Skeletal muscle tissue (tissue), 3 donors: ENCODE measurements at regions not wholly inside any gene's neighbourhood (a gene's known extent, or its start where the extent isn't known, plus 50 kb on each side); places are given as distances from the start of the nearest gene placed in this dataset.

ENCODE experiments used
- H3K27ac ChIP-seq: one replicate; pipeline ENCODE4 v1.7.0; 2013; ENCODE audit warnings: mild to moderate bottlenecking, low read depth, low read length, inconsistent platforms
- H3K27me3 ChIP-seq, 3 donors: one replicate each; pipeline ENCODE4 v1.7.0; 2013; ENCODE audit warnings: low read length in 3 of 3; ENCODE audit not compliant: control insufficient read depth in 3 of 3, insufficient read depth in 3 of 3
- H3K36me3 ChIP-seq, 3 donors: one replicate each; pipeline ENCODE4 v1.7.0; 2013; ENCODE audit warnings: low read length in 3 of 3; ENCODE audit not compliant: control insufficient read depth in 3 of 3, insufficient read depth in 3 of 3
- H3K4me1 ChIP-seq, 3 donors: one replicate each; pipeline ENCODE4 v1.7.0; 2013; ENCODE audit warnings: low read length in 3 of 3, mild to moderate bottlenecking in 3 of 3; ENCODE audit not compliant: control insufficient read depth in 3 of 3, insufficient read depth in 3 of 3
- H3K4me3 ChIP-seq, 3 donors: one replicate each; pipeline ENCODE4 v1.7.0; 2013; ENCODE audit warnings: low read length in 3 of 3
- H3K9ac ChIP-seq, 3 donors: one replicate each; pipeline ENCODE4 v1.7.0; 2013; ENCODE audit warnings: low read length in 3 of 3, mild to moderate bottlenecking in 3 of 3, moderate library complexity in 2 of 3, low read depth in 1 of 3
- H3K9me3 ChIP-seq, 3 donors: one replicate each; pipeline ENCODE4 v1.7.0; 2013; ENCODE audit warnings: low read length in 3 of 3; ENCODE audit not compliant: control insufficient read depth in 3 of 3
- donor health status: Osteomylitis.

GRCh38 chr18:8944871-8945245 is 157.6 kb upstream of the NDUFV2 start:
- no peak overlapping the region for H3K4me3 ChIP-seq
- H3K27me3 ChIP-seq, result peaks cover 0 to 17% (median 9%) of the 10 kb centered on the region in 3 donors
- no peaks in the 10 kb centered on the region for H3K36me3 ChIP-seq
- H3K27ac ChIP-seq, result no peak overlapping the region
- H3K4me1 ChIP-seq, result peaks cover 0 to 13% (median 0%) of the 10 kb centered on the region in 3 donors
- H3K9me3 ChIP-seq, result no peaks in the 10 kb centered on the region
- H3K9ac ChIP-seq, result no peak overlapping the region

- H3K9ac ChIP-seq, result no peak overlapping the region
Observed at GRCh38 chr18:8945514-8945913, 157.0 kb upstream of the NDUFV2 start.

GRCh38 chr18:8946066-8946838 is 156.2 kb upstream of the NDUFV2 start:
- Histone ChIP-seq H3K36me3 (no peaks in the 10 kb centered on the region), H3K27ac (no peak overlapping the region), H3K9me3 (no peaks in the 10 kb centered on the region), H3K9ac (no peak overlapping the region), H3K4me1 (peaks cover 0 to 13% (median 0%) of the 10 kb centered on the region in 3 donors), H3K4me3 (no peak overlapping the region), H3K27me3 (peaks cover 0 to 20% (median 9%) of the 10 kb centered on the region in 3 donors)

More at GRCh38 chr18:8945514-8945913, 157.0 kb upstream of the NDUFV2 start:
- Histone ChIP-seq H3K4me3 (no peak overlapping the region), H3K36me3 (no peaks in the 10 kb centered on the region), H3K27ac (no peak overlapping the region), H3K27me3 (peaks cover 0 to 19% (median 9%) of the 10 kb centered on the region in 3 donors), H3K4me1 (peaks cover 0 to 13% (median 0%) of the 10 kb centered on the region in 3 donors), H3K9me3 (no peaks in the 10 kb centered on the region)

- peaks cover 0 to 13% (median 0%) of the 10 kb centered on the region in 3 donors for H3K4me1 ChIP-seq
- H3K27ac ChIP-seq, result no peak overlapping the region
- no peak overlapping the region for H3K9ac ChIP-seq
- no peak overlapping the region for H3K4me3 ChIP-seq
- no peaks in the 10 kb centered on the region for H3K9me3 ChIP-seq
- H3K36me3 ChIP-seq, result no peaks in the 10 kb centered on the region
- H3K27me3 ChIP-seq, result peaks cover 0 to 20% (median 9%) of the 10 kb centered on the region in 3 donors
Observed at GRCh38 chr18:8947566-8947965, 154.9 kb upstream of the NDUFV2 start.

GRCh38 chr18:8948011-8948410 is 154.5 kb upstream of the NDUFV2 start:
- Histone ChIP-seq H3K27ac (no peak overlapping the region), H3K9me3 (no peaks in the 10 kb centered on the region), H3K36me3 (no peaks in the 10 kb centered on the region), H3K9ac (no peak overlapping the region), H3K4me1 (peaks cover 0 to 13% (median 0%) of the 10 kb centered on the region in 3 donors), H3K27me3 (peaks cover 0 to 20% (median 9%) of the 10 kb centered on the region in 3 donors), H3K4me3 (no peak overlapping the region)

- H3K9me3 ChIP-seq, result peaks cover 0 to 2% (median 0%) of the 10 kb centered on the region in 3 donors
- peaks cover 0 to 12% (median 0%) of the 10 kb centered on the region in 3 donors for H3K4me1 ChIP-seq
- H3K9ac ChIP-seq, result no peak overlapping the region
- peaks cover 0 to 20% (median 9%) of the 10 kb centered on the region in 3 donors for H3K27me3 ChIP-seq
- no peaks in the 10 kb centered on the region for H3K36me3 ChIP-seq
- no peak overlapping the region for H3K27ac ChIP-seq
- H3K4me3 ChIP-seq, result no peak overlapping the region
Observed at GRCh38 chr18:8948471-8949149, 153.9 kb upstream of the NDUFV2 start.

GRCh38 chr18:8949206-8949605 is 153.3 kb upstream of the NDUFV2 start:
- Histone ChIP-seq H3K4me1 (peaks cover 0 to 7% (median 0%) of the 10 kb centered on the region in 3 donors), H3K9ac (no peak overlapping the region)

GRCh38 chr18:8951491-8951890 is 151.0 kb upstream of the NDUFV2 start:
- Histone ChIP-seq H3K9me3 (peaks cover 0 to 2% (median 0%) of the 10 kb centered on the region in 3 donors), H3K4me1 (peaks cover 0 to 6% (median 0%) of the 10 kb centered on the region in 3 donors), H3K4me3 (no peak overlapping the region), H3K36me3 (no peaks in the 10 kb centered on the region), H3K9ac (no peak overlapping the region), H3K27me3 (peaks cover 0 to 18% (median 9%) of the 10 kb centered on the region in 3 donors), H3K27ac (no peak overlapping the region)

More at GRCh38 chr18:8949206-8949605, 153.3 kb upstream of the NDUFV2 start:
- Histone ChIP-seq H3K27ac (no peak overlapping the region), H3K9me3 (peaks cover 0 to 2% (median 0%) of the 10 kb centered on the region in 3 donors), H3K36me3 (no peaks in the 10 kb centered on the region), H3K4me3 (no peak overlapping the region), H3K27me3 (peaks cover 0 to 20% (median 9%) of the 10 kb centered on the region in 3 donors)

- H3K27me3 ChIP-seq, result peaks cover 0 to 17% (median 9%) of the 10 kb centered on the region in 3 donors
- H3K27ac ChIP-seq, result no peak overlapping the region
- no peak overlapping the region for H3K9ac ChIP-seq
- H3K36me3 ChIP-seq, result no peaks in the 10 kb centered on the region
- H3K9me3 ChIP-seq, result peaks cover 0 to 2% (median 0%) of the 10 kb centered on the region in 3 donors
- H3K4me3 ChIP-seq, result no peak overlapping the region
- peaks cover 0 to 6% (median 0%) of the 10 kb centered on the region in 3 donors for H3K4me1 ChIP-seq
Observed at GRCh38 chr18:8952174-8952573, 150.3 kb upstream of the NDUFV2 start.
